ENCODE measurements at regions not wholly inside any gene's neighbourhood (a gene's known extent, or its start where the extent isn't known, plus 50 kb on each side); places are given as distances from the start of the nearest gene placed in this dataset.
"Not testable (repeated sequence)": the region's sequence is repeated elsewhere in the genome, so short reads cannot be mapped to it uniquely, and the experiment has no call there.

DNA sequence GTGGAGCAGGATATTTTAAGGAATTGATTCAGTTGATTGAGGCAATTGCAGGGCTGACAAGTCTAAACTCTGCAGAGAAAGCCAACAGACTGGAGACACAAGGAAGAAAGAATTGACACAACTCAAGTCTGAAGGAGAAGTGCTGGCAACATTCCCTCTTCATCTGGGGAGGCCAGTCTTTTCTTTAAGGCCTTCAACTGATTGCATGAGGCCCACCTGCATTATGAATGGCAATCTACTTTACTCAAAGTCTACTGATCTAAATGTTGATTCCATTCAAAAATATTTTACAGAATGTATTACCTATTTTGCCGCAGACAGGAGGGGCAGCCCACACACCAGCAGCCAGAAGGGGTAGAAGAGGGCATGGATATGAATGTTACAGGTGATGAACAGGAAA lies 425.2 kb downstream of the PCDH10 start:
- no peak for DNase-seq
- in situ Hi-C loops (cut with HindIII; ENCODE audit: low pct_ligation_motif_present, low pct_unique_long_range_greater_than_20kb, low sequenced_read_pairs): no loop called here

DNA sequence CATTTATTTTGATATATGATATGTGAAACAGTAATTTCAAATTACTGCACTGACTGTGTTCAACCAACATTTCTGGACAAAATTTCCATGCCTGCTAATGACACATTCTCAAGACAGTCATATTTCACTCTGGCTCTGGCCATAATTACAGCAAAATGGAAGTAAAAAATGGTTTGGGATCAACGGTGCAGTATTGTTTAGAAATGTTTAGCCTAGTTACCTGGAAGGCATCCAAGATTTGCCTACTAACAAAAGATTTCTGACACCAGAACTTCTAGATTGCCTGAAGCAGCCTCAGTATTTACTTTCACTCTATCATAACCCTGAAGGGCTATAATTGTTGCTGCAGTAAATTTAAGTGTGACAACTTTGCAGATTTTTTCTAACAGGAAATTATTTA lies 416.3 kb downstream of the PCDH10 start:
- DNase-seq: no peak
- in situ Hi-C loops (cut with HindIII; ENCODE audit: low pct_ligation_motif_present, low pct_unique_long_range_greater_than_20kb, low sequenced_read_pairs): no loop called here

DNA sequence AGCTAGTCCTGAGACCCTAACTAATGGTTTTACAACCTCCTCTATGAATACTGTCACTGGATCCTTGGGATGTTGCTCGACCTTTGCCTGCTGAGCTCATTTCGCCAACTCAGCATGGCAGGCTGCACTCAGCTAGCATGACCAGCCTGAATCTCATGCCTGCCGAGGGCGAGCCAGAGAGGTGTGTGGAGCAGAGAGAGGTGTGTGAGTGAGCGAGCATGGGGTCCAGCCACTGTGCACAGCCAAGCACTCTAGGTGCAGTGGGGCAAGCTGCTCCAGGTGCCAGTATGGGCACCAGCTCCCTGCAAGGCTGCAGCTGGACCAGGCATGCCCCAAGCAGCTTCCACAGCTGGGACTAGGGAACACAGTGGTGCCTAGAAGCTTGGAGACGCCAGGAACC lies 410.9 kb downstream of the PCDH10 start:
- in situ Hi-C loops (cut with HindIII; ENCODE audit: low pct_ligation_motif_present, low pct_unique_long_range_greater_than_20kb, low sequenced_read_pairs): no loop called here
- no peak for DNase-seq

DNA sequence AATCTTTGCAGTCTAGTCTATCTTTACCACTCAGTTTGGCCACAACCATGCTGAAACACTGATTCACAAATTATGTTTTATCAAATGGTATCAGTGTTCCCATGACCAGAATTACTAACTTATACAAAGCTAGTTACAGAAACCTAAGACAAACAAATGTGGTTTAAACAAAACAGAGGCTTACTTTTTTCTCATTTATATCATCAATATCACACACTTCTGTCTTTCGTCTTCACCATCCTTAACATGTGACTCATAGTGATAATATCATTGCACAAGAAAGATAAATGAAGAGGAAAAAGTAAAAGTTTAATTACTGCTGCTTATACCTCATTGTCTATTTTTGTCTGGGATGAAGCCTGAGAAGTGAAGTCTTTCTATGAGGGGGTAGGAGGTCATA lies 406.6 kb downstream of the PCDH10 start:
- no peak for DNase-seq
- in situ Hi-C loops (cut with HindIII; ENCODE audit: low pct_ligation_motif_present, low pct_unique_long_range_greater_than_20kb, low sequenced_read_pairs): no loop called here

DNA sequence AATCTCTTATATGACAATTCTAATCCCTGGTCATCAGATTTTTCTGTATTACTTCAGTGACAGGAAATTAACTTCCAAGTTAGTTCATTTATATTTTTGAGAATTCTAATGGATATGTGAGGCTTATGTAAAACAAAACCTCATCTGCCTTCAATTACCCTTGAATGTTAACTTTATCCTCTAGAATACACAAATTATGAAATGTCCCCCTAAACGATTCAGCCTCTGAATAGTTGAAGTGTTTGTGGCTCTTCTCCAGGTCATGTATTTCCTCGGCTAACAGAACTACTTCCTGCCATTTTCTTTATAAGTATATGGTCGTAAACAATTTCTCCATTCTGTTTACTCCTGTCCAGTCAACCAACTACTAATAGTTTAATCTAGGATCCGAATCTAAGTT lies 401.3 kb downstream of the PCDH10 start:
- no peak for DNase-seq
- in situ Hi-C loops (cut with HindIII; ENCODE audit: low pct_ligation_motif_present, low pct_unique_long_range_greater_than_20kb, low sequenced_read_pairs): no loop called here

DNA sequence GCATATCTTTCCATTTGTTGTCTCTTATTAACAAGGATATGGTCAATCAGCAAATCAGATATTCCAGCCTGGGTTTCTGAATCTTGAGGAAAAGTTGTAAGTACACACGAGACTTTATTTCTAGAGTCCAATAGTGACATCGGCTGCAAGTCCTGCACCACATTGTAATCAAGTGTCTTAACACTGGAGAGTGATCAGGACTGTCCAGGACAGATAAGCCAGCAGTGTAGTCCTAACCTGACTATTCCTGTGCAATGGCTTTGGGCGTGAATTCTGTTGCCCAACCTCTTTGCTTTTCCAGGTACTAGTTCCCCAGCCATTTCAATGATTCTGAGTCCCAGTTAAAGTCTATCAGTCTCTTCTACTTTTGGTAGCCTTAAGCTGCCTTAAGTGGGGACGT lies 395.0 kb downstream of the PCDH10 start:
- in situ Hi-C loops (cut with HindIII; ENCODE audit: low pct_ligation_motif_present, low pct_unique_long_range_greater_than_20kb, low sequenced_read_pairs): no loop called here
- DNase-seq: no peak

DNA sequence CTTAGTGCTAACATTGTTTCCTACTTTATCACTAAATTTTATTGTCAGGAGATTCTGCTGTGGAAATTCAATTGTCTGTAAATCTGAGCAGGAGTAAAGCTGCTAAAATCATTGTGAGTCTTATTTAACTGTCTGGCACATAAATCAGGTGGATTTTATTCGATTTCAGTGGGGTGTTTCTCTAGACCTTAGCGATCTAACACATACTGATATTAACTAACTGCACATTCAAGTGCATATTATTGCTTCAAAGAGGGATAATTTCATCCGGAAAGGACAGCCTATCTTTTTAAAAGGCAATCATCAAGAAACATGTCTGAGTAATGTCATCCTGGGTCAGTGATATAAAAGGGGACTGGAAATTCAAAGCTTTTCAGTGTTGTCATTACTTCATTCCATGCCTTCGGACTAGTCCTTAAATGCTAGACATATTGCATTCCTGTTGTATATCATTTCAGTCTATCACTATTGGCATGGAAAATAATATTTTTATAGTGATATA lies 388.7 kb downstream of the PCDH10 start:
- DNase-seq: no peak

DNA sequence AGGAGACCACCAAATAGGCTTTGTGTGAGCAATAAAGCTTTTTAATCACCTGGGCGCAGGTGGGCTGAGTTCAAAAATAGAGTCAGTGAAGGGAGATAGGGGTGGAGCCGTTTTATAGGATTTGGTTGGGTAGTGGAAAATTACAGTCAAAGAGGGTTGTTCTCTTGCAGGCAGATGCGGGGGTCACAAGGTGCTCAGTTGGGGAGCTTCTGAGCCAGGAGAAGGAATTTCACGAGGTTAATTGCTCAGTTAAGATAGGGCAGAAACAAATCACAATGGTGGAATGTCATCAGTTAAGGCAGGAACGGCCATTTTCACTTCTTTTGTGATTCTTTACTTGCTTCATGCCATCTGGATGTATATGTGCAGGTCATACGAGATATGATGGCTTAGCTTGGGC lies 385.1 kb downstream of the PCDH10 start:
- in situ Hi-C loops (cut with HindIII; ENCODE audit: low pct_ligation_motif_present, low pct_unique_long_range_greater_than_20kb, low sequenced_read_pairs): not testable (repeated sequence)

More for the DNA sequence above, 388.7 kb downstream of the PCDH10 start:
- in situ Hi-C loops (cut with HindIII; ENCODE audit: low pct_ligation_motif_present, low pct_unique_long_range_greater_than_20kb, low sequenced_read_pairs): no loop called here

DNA sequence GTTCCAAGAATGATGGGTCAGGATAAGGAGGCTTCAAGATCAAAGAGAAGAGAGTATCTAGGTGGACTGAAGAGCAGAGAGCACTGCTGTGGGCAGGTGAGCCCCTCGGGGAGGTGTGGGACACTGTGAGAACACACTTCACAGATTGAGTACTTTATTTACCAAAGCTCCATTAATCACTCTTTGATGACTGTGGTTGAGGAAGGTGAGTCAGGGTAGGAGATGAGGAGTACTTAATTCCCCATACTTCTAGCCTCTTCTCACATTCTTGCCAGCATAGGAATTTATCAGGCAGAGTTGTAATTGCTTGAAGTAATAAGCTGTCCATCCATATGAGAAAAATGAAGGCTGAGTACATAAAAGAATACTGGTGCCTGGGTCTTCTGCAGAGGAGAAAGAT lies 375.3 kb downstream of the PCDH10 start:
- DNase-seq: no peak
- in situ Hi-C loops (cut with HindIII; ENCODE audit: low pct_ligation_motif_present, low pct_unique_long_range_greater_than_20kb, low sequenced_read_pairs): no loop called here

More for the DNA sequence above, 385.1 kb downstream of the PCDH10 start:
- not testable (repeated sequence) for DNase-seq

DNA sequence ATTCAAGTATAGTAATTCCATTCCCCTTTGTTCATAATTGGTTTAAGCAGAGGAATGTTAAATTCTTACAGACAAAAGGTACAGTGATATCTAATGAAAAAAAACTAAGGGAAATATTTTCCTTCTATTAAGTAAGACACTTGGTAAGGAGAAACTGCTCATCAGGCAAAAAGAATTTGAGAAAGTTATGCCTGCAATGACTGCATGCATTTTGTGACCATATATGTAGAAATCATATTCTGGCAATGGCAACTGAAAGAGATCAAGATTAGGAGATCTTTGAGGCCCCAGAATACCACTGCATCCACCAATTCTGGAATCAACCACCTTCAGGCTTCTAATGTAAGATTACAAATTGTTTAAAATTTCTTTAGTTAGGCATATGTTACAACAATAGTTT lies 364.8 kb downstream of the PCDH10 start:
- no peak for DNase-seq
- in situ Hi-C loops (cut with HindIII; ENCODE audit: low pct_ligation_motif_present, low pct_unique_long_range_greater_than_20kb, low sequenced_read_pairs): no loop called here

DNA sequence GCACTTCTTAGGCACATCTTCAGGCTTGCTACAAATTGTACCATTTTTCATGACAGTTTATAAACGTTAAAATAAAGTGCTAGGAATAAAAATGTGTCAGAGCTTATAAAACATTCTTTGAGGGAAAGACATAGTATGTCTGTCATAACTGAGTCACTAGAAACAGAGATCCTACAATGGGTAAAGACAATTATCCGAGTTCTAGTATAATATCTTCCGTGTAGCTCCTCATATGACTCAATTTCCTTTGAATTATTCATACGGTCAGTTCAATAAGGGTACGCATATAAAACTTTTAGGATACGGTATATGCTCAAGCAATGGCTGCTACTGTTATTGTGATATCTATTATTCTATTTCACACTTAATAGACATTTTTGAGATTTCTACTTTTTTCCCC lies 349.1 kb downstream of the PCDH10 start:
- no peak for DNase-seq
- in situ Hi-C loops (cut with HindIII; ENCODE audit: low pct_ligation_motif_present, low pct_unique_long_range_greater_than_20kb, low sequenced_read_pairs): no loop called here

DNA sequence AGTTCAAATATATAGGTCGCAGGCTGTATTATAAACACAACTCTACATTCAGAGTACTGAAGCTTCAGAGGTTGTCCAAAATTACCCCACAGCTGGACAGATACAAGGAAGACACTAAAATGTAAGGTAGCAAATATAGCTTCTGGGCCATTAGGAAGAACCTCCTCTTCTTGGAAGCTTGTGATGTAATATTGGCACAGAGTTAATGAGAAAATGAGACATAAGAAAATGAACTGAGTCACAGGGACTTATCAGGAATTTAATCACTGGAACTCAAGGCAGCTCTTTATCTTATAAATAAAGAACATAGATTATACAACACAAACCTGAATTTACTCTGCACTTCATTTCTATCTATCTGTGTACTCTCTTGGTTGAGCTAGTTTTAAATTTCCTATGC lies 344.7 kb downstream of the PCDH10 start:
- DNase-seq: no peak
- in situ Hi-C loops (cut with HindIII; ENCODE audit: low pct_ligation_motif_present, low pct_unique_long_range_greater_than_20kb, low sequenced_read_pairs): no loop called here

DNA sequence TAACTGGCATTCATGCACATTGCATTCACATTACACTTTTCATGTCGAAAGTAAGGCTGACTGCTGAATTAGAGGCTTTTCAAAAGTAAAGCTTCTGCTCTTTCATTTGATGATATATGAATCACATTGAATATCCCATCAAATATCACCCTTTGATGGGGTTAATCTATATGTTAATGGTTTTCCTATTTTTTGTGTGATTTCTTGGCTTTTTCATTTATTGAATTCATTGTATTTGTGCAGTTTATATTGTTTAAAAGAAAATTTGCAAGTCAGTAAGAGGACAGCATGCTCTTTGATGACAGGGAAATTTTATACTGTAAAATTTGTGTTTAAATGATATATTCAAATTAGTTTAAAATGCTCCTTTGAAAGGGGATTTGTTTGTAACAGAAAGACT lies 344.1 kb downstream of the PCDH10 start:
- no peak for DNase-seq
- in situ Hi-C loops (cut with HindIII; ENCODE audit: low pct_ligation_motif_present, low pct_unique_long_range_greater_than_20kb, low sequenced_read_pairs): no loop called here

DNA sequence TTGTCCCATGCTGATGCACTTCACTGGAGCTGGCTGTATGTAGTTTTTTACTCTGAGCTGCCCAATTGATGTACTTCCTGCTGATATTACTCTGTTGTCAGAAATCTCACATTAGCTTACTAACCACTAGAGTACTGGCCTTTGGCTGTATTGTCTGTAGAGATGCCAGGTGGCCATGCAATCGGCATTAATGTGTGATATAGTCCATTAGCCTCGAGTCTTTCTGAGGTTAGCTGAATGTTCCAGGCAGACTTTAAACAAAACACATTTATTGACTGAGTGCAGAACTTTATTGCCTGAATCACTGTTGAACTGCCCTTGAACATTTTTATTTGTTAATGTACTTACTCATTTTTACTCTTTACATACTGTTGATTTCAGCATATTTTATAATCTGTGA lies 335.2 kb downstream of the PCDH10 start:
- in situ Hi-C loops (cut with HindIII; ENCODE audit: low pct_ligation_motif_present, low pct_unique_long_range_greater_than_20kb, low sequenced_read_pairs): no loop called here
- DNase-seq: no peak

DNA sequence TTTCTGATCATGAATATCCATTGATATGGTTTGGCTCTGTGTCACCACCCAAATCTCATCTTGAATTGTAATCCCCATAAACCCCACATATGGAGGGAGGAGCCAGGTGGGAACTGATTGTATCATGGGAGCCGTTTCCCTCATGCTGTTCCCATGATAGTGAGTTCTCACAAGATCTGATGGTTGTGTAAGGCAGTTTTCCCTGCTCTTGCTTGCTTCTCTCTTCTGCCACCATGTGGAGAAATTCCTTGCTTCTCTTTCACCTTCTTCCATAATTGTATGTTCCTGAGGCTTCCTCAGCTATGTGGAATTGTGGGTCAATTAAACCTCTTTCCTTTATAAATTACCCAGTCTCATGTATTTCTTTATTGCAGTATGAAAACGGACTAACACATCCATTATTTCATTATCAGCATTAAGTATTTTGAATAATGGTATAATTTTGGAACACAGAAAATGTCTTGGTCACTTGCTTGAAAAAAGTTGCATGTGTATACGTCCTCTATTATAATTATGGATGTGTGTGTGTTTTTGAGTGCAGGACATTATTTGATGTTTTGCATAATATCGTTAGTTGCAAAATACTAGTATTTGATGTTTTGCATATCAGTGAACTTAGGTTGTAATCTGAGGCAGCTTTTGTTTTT lies 334.6 kb downstream of the PCDH10 start:
- DNase-seq: peak; percentile 45
- in situ Hi-C loops (cut with HindIII; ENCODE audit: low pct_ligation_motif_present, low pct_unique_long_range_greater_than_20kb, low sequenced_read_pairs): no loop called here

DNA sequence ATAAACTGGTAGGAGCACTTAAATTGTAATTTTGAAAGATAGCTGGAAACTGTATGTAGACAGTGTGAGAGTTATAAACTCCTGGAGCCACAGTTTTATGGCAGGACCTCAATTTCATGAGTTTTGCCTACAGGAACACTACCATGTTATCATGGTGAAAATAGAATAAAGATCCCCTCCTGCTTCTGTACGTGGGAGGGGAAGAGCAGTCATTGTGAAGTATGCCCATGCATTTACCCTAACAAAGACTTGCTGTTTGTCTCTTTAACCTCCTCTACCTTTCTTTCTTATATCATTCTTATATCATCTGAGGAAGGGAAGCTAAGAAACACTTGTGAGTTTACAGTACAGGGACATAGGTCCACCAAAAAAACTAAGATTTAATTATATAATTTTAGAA lies 327.0 kb downstream of the PCDH10 start:
- in situ Hi-C loops (cut with HindIII; ENCODE audit: low pct_ligation_motif_present, low pct_unique_long_range_greater_than_20kb, low sequenced_read_pairs): no loop called here

DNA sequence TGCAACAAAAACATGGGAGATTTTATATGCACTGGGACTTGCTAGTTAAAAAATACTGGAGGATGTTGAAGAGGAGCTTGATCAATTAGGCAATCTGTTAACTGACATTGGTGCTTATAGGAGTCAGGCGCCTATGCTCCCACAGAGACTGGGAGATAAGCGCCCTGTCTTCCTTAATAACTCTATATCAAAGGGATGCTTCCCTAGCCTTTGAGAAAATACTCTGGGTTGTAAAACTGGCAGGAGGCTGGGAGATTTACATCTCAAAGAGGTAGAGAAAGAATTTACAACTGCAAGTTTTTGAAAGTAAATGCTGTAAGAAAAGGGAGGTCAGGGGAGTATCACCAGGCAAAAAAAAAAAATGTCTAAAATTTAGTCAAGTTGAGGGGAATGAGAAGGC lies 325.4 kb downstream of the PCDH10 start:
- in situ Hi-C loops (cut with HindIII; ENCODE audit: low pct_ligation_motif_present, low pct_unique_long_range_greater_than_20kb, low sequenced_read_pairs): no loop called here
- no peak for DNase-seq

More for the DNA sequence above, 327.0 kb downstream of the PCDH10 start:
- DNase-seq: no peak

DNA sequence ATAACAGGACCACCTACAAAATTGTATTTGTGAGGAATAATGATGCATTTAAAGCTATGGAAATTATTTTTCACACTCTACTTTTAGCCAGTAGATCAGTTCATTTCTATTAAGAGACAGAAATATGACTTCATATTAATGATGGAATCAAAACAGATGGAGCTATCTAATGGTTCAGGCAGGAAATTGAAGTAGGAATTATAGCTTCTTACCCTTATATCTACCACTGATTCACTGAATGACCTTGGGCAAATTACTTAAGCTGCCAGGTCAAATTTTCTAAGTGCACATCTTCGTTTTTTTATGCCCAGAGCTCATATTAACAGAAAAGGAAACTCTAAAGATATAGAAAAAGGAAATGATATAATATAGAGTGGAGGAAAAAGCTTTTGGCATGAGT lies 323.1 kb downstream of the PCDH10 start:
- DNase-seq: no peak

DNA sequence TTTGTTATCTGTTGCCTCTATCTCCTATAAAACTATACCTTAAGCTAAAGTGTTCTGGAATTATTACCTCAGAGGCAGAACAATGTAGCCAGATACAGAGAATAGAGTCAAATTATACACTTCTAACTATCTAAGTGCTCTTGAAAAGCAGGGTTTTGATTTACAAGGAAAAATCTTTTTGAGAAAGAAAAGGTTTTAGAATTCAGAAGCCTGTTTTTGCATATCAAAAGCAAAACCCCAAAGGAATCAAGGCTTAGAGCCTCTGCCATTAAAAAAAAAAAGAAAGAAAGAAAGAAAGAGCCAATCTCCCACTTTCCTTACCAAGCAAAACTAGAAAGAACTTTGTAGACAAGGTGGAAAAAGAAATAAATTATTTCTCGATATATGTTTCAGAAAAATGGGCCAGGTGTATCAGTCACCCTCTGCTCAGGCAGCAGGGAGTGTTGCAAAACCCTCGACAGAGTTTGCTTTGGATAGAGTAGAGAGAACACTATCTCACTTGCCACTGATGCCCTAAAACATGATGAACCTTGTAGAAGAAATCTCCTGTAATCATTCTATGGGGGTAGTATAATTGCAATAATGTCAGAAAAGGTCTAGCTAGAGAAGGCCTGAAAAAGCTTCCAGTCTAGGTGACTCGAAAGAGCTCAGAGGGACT lies 318.3 kb downstream of the PCDH10 start:
- in situ Hi-C loops (cut with HindIII; ENCODE audit: low pct_ligation_motif_present, low pct_unique_long_range_greater_than_20kb, low sequenced_read_pairs): no loop called here
- no peak for DNase-seq

More for the DNA sequence above, 323.1 kb downstream of the PCDH10 start:
- in situ Hi-C loops (cut with HindIII; ENCODE audit: low pct_ligation_motif_present, low pct_unique_long_range_greater_than_20kb, low sequenced_read_pairs): no loop called here

DNA sequence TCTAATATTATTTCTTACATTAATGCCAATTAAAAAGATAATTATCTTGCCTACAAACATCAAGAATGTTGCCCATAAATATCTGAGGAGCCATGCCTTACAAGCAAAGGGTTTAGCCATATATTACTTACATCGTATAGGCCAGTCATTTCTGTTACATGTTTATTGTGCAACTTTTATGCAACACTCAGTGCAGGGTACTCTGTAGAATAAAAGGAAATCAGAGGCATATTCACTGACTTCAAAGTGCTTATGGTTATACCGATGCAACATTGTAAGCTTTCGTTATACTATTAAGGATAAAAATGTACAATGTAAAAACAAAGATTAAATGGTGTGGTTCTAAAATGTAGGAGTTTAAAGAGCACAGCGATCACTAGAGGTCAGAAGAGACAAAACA lies 315.9 kb downstream of the PCDH10 start:
- DNase-seq: no peak
- in situ Hi-C loops (cut with HindIII; ENCODE audit: low pct_ligation_motif_present, low pct_unique_long_range_greater_than_20kb, low sequenced_read_pairs): no loop called here
